Renal cortical epithelial cell (primary cell): ENCODE measurements at regions not wholly inside any gene's neighbourhood (a gene's known extent, or its start where the extent isn't known, plus 50 kb on each side); places are given as distances from the start of the nearest gene placed in this dataset.

Experiments used
- DNase-seq: peaks from one replicate; pipeline ENCODE4 v3.0.0-alpha.2; 2011; ENCODE audit warnings: low read depth

DNA sequence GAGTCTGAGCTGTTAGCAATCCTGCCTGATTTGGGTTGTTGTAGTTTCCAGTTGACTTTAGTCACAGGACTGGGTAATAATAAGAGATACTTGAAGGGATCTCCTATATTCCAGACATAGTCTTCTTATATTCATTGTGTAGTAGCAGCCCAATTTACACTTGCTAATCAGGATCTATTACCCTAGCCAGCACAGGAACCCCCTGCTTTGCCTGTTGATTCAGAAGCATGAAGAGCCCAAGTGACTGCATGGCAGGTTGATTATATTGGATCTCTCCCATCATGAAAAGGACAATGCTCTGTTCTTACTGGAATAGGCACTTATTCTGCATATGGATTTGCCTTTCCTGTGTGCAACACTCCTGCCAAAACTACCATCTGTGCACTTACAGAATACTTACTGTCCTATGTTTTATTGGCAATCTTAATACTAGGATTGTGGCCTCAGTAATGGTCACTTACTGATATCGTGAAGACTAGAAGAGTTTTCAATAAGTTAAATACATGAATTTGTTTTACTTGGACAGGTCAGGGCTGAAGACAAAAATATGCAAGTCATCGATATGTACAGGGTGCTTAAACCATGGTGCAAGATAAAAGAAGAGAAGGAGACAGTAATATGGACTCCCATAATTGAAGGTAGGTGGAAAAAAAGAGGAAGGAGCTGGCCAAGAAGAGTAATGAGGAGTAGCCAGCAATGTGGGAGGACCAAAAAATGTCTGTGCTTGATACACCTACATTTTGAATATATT is 304.1 kb downstream of the MCTP2 start:
- no peak for DNase-seq

DNA sequence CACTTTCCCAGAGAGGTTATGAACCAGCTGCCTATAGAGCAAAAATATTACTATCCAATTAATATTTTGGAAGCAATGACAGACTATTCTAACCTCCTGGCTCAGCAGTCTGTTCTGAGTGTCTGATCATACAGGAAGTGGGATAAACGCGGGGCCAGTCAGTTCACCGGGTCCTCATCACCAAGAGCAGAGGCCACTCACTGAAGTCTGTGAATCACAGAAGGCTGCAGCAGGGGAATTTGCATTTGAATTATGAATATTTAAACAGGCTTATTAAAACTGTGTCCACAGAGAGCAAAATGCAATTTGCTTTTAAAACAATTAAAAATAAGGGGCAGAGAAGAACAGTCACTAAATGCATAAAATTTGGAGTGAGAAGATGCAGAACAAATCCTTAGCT is 305.2 kb downstream of the MCTP2 start:
- DNase-seq, result no peak

DNA sequence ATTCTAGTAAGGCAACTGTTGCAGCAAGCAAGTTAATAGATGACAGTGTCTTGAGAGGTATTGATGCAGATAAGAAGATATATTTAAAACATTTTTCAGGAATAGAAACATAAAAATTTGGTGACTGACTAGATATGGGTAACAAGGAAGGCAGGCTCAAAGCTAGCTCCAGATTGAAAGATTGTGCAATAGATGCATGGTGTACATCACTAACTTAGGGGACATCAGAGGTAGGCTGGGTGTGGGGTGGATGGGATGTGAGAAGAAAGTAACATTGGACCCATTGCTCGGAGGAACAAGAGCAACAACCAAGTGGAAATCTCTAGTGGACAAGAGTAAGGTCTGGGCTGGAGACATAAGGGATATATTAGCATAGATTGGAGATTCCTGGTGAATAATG is 306.9 kb downstream of the MCTP2 start:
- no peak for DNase-seq

DNA sequence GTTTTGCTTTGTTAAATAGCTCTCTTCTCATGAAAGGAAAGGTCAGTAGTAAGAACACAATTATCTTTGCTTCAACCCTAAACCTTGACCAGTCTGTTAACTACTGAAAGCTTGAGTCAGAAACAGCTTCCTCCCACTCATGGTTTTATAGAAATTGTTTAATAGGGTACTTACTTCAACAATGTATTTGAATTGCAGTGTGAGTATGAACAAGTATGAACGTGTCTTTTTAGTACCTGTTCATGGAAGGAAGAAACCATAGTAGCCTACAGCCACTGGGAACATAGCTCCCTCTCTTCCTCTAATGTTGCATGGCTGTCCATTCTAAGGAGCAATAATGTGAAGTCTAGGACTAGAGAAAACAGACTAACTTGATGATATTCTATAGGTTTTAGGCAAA is 311.0 kb downstream of the MCTP2 start:
- DNase-seq, result no peak

DNA sequence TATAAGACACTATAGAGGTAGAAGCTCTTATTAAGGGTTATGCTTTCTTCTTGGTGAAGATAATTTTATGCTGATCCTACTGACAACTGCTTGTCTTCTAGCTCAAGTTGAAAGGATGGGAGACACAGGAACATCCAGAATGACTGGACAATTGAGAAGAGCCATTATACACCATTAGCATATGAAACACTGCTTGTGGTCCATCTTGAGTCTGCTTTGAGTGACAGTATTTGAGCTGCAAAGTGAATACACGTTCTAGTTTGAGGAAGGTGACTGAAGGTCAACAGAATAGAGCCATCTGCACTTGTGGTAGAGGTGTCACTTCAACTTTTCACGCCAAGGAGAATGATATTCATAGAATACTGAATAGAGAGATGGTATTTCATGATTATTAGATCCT is 315.4 kb downstream of the MCTP2 start:
- no peak for DNase-seq

DNA sequence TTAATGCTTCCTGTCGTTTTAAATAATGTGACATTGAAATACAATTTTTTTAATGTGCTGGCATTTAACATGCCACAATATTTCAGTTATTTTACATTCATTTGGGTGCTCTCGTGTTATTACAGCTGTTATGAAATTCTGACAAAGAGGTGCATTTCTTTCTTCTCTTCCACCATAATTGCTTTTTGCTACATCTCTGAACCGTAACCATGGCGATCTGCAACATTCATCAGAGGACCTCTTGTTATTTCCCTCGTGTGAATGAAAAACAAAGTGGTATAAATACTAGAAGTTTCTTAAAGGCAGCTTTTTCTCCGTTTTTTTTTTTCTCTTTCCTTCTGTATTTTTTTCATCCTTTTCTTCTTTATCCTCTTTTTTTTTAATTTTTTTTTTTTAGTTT is 316.4 kb downstream of the MCTP2 start:
- DNase-seq, result no peak

DNA sequence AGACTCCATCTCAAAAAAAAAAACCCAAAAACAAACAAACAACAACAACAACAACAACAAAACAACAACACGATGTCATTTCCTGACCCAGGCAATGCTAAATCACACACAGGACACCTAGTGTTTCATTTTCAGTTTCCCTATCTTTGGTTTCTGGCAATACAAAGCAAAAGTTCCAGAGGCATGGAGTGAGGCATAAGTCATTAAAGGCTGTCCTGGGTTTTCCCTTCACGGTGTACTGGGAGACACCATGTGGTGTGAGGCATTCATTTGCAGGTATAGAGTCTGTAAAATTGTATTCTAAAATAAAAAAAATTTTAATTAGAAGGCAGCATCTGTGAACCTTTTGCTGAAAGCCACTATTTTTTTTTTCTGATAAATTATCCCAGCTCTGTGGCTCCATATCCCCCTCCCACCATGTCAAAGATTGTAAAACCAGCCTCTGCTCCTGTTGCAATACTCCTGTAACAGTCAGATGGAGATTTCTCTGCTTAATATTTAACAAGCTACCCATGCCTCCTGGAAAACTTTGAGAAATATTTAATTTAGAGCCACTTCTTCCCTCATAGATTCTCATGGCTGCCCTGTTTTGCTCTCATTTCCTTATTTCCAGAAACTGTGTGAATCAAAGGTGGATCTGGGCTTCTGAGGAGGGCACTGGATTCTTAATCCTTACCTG is 324.6 kb downstream of the MCTP2 start:
- no peak for DNase-seq

DNA sequence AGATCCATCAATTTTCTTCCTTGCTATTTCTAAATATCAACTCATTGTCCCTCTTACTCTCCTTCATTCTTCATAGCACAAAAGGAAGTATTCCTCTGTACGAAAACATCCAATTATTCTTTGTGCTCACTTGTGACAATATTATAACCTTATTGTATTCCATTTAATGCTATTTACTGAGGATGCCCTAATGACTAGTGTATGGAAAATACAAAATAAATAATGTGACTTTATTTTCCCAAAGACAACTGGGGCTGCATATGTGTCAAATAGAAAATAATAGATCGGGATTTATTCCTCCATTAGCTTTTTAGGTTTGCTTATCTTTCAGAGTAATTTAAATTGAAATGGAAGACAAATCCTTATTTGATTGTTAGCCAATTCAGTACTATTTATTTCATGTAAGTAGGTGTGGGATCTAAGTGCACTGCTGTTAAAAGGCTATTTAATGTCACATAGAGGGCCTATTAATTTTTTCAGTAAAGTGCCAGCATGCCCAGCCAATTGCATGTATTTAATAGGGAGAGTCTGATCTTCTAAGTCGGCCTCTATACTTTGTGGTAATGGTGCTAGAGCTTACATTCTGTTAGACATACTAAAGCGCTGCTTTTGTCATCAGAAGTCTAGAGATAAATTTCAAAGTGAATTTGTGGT is 329.8 kb downstream of the MCTP2 start:
- DNase-seq, result no peak

DNA sequence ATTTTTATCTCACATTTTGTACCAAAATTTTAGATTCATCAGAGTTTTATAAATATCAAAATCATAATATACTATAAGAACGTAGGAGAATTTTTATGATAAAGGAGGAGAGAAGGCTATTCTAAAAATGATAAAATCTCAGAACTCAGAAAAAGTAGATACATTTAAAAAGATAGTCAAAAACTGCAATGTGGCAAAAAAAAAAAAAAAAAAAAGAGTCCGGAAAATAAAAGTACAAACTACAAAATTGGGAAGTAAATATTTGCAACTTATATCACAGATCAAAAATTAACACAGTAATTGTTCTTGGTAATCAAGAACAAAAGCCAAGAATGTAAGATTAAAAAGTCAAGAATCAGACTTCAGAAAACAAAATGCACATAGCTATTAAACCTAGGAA is 332.1 kb downstream of the MCTP2 start:
- no peak for DNase-seq

DNA sequence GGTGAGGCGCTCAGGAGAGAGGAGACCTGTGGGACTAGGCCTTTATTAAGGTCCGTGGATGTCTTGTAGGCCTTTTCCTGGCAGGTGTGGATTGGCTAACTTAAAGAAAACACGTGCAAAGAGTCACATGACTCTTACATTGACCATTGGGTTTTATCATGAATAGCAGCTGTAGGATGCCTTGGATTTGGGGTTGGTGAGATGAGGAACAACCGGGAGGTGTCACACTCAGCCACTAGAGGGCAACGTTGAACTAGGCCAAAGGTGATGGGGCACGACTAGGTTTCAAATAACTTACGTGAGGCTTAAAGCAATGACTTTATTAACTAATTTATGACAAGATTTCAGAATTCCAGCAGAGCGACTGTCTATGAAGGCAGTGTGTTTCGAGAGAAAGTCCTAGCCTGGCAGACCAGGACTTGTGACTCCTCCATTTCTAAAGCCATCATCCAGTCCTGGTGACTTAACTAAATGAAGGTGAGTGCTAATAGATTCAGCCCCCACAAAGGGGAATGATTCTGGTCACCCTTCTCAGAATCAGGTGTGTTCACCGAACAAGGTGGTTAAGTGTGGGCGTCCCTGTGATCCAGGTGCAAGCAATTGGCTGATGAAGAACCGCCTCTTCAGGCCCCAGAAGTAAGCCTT is 345.6 kb downstream of the MCTP2 start:
- DNase-seq, result peak; percentile 4

DNA sequence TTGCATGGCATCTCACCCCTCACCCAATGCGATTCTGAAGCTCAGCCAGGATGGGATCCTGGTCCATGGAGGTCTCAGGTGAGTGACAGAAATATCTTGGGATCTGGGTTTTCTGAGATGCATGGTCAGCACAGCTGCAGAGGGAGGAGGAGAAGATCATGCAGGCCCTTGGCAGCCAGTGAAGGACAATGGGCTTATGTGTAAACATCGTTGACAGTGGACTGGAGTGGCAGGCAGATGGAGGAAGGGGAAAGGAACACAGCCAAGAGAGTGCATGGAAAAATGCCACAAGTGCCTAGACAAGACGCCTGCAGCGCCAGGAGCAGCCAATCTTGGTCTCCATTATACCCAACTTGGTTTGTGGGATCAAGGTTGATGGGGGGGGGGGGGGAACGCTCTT is 347.9 kb downstream of the MCTP2 start:
- no peak for DNase-seq

DNA sequence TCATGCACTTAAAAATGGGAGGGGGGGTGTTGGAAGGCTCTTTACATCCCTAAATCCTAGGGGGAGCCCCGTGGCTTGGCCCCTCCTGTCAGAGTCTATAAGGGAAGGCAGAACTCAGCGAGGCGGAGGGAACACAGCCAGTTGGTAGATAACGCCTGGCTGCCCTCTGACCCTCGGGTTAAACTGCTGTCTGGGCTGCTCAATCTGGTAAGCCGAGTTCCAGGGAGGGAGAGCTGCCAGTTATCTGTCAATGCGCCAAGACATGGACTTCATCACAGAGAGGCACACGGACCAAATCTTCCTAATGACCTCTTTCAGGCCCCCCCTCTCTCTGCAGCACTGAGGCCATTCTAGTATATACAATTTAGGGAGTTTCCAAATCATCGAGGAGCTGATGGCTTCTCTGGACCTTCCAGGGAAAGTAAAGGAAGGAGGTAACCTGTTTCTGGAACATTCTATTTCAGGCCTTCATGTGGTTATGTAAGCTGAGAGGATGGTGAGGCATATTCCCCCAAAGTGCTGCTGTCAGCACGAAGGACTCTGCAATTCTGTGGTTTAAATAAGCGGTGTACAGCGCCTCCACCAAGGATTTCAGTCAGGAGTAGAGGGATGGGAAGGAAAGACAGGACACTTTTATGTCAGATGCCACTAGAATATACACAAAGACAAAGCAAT is 349.0 kb downstream of the MCTP2 start:
- DNase-seq, result no peak

DNA sequence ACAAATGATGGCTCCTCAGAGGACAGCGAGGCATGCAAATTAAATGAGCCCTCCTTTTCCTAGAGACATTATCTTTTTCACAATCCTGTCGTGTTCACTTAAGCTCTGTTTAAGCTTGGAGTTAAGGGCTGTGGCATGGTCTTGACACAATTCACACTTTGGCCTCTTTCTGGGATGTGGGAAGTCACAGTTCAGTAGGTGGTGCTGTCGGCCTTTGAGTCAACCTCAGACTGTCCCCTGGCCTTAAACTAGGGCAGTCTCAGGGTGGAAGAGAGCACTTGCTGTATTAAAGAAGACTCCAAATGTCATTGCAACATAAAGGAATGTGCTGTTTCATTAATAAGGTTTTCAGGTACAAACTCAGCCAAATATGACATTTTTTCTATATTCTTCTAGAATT is 351.0 kb downstream of the MCTP2 start:
- no peak for DNase-seq

DNA sequence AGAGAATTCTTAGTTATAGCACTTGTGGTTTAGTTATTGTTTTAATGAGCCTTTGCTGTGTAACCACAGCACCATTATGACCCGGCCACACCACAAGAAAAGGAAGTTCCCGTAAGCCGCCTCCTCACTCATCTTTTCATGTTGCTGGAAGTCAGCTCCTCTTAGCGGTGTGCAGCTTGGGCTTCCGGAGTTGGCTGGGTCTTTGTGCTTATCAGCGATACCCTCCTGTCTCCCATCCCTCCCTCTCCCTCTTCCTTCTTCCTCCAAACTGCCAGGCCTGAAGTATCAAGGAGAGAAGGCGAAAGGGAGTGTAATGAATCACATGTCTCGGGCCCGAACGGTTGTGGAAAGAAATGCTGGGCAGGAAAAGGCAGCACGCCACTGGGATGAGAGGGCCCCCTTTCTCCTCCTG is 353.5 kb downstream of the MCTP2 start:
- DNase-seq, result no peak

DNA sequence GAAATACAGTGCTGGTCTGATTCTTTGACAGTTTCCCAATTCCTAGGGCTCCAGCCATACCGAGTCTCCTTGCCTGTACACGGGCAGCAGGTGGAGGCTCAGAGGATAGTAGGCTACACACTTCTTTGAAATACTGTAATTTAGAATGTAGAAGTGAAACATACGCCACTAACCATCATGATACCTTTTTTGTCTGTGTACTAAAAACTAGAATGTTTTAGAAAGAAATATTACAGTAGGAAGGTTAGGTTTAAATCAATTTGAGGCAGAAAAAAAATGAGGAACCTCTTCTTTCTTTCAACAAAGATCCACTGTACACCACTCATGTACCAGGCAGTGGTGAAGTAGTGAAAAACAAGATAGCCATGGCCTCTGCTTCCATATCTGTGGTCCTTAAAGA is 354.7 kb downstream of the MCTP2 start:
- DNase-seq, result no peak

DNA sequence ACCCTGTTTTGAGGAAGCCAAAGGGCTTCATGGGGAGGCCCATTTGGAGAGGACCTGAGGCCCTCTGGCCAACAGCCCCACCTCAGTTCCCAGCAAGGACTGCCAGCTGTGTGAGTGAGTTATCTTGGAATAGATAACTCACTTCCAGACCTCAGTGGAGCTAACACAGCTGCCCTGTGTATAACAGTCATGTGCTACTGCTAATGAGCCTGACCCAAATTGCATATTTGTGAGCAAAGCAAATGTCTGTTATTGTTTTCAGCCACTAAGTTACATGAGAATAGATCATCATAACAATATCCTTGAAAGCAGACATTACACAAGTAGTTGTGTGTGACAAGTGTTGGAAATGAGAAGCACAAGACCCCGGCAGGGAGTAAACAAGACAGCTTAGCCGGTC is 355.8 kb downstream of the MCTP2 start:
- no peak for DNase-seq

DNA sequence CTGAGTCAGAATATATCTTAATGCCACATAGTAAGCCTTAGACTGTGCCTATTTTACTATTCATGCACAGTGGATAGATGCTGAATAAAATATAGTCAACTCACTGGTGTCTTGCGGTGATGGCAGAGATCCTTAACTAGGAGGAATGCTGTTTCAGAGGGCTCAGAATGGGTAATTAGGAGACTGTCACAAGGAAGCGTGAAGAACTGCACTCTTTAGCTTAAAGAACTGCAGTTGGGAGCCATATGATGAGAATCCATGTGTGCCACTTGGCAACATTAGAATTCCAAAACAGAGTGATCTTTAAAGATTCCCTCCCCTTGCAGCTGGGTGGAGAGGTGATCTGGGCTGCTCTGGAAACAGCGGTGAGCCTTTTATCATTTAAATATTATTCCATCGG is 357.6 kb downstream of the MCTP2 start:
- DNase-seq, result no peak

DNA sequence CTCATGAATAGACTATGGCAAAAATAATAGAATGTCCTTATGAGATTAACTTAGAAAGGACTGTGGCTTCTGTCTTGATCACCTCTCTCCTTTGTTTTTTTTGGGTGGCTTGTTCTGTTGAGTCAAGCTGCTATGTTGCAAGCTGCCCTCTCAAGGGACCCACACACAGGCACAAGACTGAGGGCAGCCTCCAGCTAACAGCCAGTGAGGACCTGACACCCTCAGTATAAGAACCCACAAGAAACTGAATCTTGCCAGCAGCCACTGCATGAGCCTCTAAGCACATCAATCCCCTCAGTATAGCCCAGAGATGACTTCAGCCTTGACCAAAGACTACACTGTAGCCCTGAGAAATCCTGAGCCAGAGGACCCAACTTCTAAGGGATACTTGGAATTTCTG is 361.1 kb downstream of the MCTP2 start:
- DNase-seq, result no peak

DNA sequence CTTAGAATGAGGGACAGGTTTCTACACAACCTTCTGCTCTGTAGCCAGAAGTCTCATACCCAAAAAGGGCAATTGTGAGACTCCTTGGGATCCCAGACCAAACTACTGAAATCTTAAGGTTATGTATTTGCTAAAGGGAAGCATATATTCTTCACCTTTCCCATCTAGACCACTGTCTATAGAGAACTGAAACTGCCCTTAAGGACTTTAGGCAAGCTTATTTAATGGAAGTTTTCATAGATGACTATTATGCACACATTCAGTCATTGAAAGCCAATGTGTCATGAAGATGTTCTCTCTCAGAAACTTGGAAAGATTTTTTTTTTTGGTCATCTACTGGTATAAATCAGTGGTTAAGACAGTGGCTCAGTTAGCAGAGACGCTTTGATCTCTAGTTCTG is 365.3 kb downstream of the MCTP2 start:
- no peak for DNase-seq

DNA sequence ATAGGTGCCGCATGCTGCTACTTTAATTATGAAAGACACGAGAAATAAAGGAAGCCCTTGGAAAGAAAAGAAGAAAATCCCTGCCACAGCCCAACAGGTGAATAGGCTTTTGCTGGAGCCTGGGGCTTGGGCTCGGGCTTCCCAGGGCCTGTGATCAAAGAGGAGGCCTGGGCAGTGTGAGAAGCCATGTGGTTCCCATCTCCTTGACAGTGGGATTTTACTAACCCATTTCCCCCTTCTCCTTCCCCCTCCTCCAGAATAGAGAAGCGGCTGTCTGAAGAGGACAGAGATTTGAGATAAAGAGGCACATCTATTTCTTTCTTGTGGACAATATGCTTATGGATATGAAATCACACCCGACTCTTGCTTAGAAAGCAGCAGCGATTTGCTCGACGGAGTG is 369.1 kb downstream of the MCTP2 start:
- no peak for DNase-seq

DNA sequence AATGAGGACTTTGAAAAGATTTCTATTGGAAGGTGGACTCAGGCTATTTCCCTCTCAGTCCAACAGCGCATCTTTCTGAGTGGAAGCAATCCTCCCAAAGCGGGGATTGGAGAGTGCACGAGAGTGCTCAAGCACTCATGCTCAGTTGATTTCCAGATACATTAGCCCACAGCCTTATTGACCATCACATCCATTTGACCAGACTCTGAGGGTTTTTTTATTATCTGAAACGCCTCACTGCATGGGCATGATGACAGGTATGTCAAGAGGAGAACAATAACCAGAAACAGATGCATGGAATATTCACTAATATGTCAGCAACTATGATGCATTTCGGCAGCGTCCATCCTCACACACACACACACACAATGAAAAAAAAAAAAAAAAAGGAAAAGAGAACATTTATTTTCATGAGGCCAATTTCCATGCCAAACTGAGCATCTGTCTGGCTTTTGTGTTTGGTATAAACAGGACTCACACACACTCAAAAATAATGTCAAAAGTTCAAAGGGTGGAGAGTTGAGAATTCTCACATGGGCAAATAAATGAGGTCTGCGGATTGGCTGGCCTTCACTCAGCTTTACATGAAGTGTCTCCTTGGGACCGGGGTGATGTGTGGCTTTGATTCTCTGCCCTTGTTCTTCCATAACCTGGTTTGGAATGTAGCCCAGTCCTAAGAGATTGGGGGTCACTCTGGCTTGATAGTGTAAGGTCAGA is 371.6 kb downstream of the MCTP2 start:
- no peak for DNase-seq

DNA sequence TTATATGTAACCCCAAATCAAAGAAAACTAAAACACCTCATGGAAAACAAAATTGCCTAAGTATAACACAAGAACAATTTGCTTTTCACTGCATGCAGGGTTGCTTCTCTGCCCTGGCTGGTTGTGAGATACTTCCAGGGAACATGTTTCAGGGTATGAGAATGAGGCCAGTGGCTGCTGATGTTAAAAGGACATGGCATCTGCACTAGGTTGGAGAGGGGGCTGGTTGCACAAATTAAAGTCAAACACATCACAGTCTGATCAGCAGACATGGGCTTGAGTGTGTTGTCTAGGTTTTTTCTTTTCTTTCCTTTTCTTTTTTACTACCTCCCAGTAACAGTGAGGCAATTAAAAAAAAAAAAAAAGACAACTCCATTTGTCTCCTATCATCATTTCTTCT is 374.9 kb downstream of the MCTP2 start:
- no peak for DNase-seq
